ENCODE measurements at regions not wholly inside any gene's neighbourhood (a gene's known extent, or its start where the extent isn't known, plus 50 kb on each side); places are given as distances from the start of the nearest gene placed in this dataset.

DNA sequence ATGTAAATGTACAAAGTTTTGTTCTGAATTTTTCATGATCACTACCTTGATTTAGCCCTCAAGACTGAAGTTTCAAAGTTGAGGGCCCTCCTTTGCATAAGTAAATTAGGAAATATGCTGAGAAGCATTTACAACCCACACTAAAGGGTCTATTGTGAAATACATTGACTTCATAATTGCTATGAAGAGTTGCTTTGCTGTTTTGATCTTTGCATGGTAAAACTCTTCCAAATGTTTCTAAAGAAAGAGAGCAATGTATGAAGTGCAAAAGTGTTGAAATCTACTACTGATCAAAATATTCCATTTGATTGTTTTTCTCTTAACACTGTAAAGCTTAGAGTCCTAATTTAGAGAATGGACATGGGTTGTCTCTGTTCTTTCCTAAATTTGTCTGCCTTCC lies 77.2 kb downstream of the C7orf25 start:
- peaks cover 26% of the 10 kb centered on the region for H3K27me3 ChIP-seq
- H3K36me3 ChIP-seq, result no peaks in the 10 kb centered on the region
- H3K4me1 ChIP-seq (ENCODE audit: control insufficient read depth in 1 of 2, insufficient read depth in 1 of 2, low read depth in 1 of 2, low read length in 1 of 2), result no peaks in the 10 kb centered on the region
- no peak overlapping the region for H3K27ac ChIP-seq
- H3K9me3 ChIP-seq, result no peaks in the 10 kb centered on the region
- TF ChIP-seq, protein P1, sequence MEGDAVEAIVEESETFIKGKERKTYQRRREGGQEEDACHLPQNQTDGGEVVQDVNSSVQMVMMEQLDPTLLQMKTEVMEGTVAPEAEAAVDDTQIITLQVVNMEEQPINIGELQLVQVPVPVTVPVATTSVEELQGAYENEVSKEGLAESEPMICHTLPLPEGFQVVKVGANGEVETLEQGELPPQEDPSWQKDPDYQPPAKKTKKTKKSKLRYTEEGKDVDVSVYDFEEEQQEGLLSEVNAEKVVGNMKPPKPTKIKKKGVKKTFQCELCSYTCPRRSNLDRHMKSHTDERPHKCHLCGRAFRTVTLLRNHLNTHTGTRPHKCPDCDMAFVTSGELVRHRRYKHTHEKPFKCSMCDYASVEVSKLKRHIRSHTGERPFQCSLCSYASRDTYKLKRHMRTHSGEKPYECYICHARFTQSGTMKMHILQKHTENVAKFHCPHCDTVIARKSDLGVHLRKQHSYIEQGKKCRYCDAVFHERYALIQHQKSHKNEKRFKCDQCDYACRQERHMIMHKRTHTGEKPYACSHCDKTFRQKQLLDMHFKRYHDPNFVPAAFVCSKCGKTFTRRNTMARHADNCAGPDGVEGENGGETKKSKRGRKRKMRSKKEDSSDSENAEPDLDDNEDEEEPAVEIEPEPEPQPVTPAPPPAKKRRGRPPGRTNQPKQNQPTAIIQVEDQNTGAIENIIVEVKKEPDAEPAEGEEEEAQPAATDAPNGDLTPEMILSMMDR (IDR thresholded peaks at IDR 0.05), result no peak
- no peak overlapping the region for H3K4me3 ChIP-seq (ENCODE audit: low read depth in 1 of 2, low read length in 1 of 2)

DNA sequence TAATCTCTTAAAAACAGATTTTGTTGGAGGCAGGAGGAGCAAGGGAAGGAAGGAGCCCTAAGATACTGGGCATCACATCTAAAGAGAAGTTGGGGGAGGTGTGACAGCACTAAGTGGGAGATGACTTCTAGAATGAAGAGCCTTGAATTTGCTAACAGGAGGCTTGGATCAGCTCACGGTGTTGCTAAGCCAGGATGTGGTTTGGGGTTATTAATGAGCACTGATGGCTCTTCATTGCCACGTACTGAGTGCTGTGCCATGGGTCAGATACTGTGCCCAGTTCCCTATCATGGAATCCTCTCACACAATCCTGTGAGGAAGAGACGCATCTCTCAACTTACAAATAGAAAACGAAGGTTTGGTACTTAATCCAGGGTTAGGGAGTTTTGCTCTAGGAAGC lies 78.5 kb downstream of the C7orf25 start:
- no peaks in the 10 kb centered on the region for H3K4me1 ChIP-seq (ENCODE audit: control insufficient read depth in 1 of 2, insufficient read depth in 1 of 2, low read depth in 1 of 2, low read length in 1 of 2)
- H3K4me3 ChIP-seq (ENCODE audit: low read depth in 1 of 2, low read length in 1 of 2), result no peak overlapping the region
- H3K27me3 ChIP-seq, result peaks cover 26% of the 10 kb centered on the region
- TF ChIP-seq, protein P1 (IDR thresholded peaks at IDR 0.05), result no peak
- no peaks in the 10 kb centered on the region for H3K9me3 ChIP-seq
- no peak overlapping the region for H3K27ac ChIP-seq
- no peaks in the 10 kb centered on the region for H3K36me3 ChIP-seq

DNA sequence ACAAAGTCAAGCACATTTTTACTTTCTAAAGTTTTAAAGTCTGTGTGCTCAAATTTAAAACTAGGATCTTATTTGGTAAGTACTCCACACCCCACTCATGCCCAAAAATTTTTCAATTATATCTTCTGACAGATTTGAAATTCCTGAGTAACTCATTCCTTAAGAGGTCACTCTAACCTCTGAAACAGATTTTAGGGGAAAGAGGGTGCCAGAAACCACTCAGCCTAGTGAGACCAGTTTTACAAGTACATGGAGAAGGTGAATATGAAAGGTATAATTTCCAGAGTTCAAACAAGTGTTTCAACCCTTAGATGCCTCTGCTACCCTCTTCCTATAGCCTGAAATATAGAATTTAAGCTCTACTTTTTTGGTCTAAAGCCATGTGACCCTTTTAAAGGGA lies 79.2 kb downstream of the C7orf25 start:
- Histone ChIP-seq H3K9me3 (no peaks in the 10 kb centered on the region), H3K4me1 (ENCODE audit: control insufficient read depth in 1 of 2, insufficient read depth in 1 of 2, low read depth in 1 of 2, low read length in 1 of 2) (no peaks in the 10 kb centered on the region), H3K27me3 (peaks cover 26% of the 10 kb centered on the region), H3K4me3 (ENCODE audit: low read depth in 1 of 2, low read length in 1 of 2) (no peak overlapping the region), H3K27ac (no peak overlapping the region), H3K36me3 (no peaks in the 10 kb centered on the region)
- TF ChIP-seq, protein P1 (IDR thresholded peaks at IDR 0.05), result no peak

DNA sequence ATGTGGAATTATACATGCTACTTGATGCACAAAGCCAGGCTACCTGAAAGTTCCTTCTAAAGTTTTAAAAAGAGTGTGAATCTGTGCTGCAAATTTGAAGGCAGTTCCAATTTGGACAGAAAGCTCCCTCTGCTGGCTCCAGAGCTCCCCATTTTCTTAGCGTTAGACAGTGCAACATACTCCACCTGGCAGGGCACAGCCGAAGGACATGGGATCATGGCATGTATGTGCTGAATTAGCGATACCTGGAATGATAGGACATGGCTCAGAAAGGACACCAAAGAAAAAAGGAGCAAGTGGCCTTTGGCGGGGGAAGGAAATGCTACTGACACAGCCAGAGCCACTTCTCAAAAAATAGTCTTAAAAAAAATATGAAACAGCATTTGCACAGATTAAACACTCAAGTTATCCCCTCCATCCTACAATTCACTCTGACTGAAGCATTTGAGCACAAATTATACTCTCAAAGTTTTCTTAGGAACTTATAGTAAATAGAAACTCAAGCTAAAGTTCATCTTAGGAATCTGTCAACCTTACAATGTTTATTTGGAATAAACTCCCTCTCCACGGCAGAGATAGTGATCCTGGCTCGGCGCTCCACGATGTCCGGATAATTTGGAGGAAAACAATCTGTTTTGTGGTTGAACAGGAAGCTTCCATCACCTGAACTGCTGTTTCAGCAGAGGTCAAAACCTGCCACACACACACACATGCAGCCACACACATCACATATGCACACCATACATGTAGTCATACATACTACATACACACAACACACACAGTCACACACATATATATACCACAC lies 80.0 kb downstream of the C7orf25 start:
- TF ChIP-seq, protein P1 (IDR thresholded peaks at IDR 0.05), result no peak
- H3K9me3 ChIP-seq, result no peaks in the 10 kb centered on the region
- peaks cover 29% of the 10 kb centered on the region for H3K27me3 ChIP-seq
- no peaks in the 10 kb centered on the region for H3K36me3 ChIP-seq
- no peak overlapping the region for H3K4me3 ChIP-seq (ENCODE audit: low read depth in 1 of 2, low read length in 1 of 2)
- H3K27ac ChIP-seq, result no peak overlapping the region
- H3K4me1 ChIP-seq (ENCODE audit: control insufficient read depth in 1 of 2, insufficient read depth in 1 of 2, low read depth in 1 of 2, low read length in 1 of 2), result no peaks in the 10 kb centered on the region

DNA sequence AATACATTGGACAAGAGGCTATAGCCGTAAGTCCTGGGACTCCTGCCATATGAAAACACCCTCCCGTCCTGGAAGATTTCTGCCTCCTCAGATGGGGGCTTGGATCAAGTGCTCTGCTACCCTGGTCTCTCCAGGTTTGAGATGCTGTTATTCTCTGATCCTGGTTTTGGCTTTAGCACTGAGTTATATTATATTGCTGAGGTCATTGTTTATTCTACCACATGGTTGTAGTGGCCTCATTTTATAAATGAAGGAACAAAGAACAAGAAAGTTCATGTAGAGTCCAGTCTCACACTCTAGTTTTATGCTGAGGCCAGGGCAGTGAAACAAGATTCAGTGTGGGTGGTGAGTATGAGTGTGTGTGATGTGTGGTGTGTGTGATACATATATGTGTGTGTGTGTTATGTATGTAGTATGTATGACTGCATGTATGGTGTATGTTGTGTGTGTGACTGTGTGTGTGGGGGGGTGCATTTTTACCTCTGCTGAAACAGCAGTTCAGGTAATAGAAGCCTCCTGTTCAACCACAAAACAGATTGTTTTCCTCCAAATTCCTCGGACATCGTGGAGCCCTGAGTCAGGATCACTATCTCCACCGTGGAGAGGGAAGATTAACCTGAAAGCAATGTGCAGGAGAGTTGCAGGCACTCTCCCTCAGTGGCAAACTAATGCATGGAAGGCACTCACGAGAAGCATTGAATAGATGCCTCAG lies 80.7 kb downstream of the C7orf25 start:
- Histone ChIP-seq H3K9me3 (no peaks in the 10 kb centered on the region), H3K4me3 (ENCODE audit: low read depth in 1 of 2, low read length in 1 of 2) (no peak overlapping the region), H3K27ac (no peak overlapping the region), H3K27me3 (peaks cover 29% of the 10 kb centered on the region), H3K36me3 (no peaks in the 10 kb centered on the region), H3K4me1 (ENCODE audit: control insufficient read depth in 1 of 2, insufficient read depth in 1 of 2, low read depth in 1 of 2, low read length in 1 of 2) (no peaks in the 10 kb centered on the region)
- TF ChIP-seq, protein P1 (IDR thresholded peaks at IDR 0.05), result no peak
